Stomach (tissue), 8 donors: ENCODE measurements at regions not wholly inside any gene's neighbourhood (a gene's known extent, or its start where the extent isn't known, plus 50 kb on each side); places are given as distances from the start of the nearest gene placed in this dataset.

Experiments used
- DNase-seq, 2 donors: peaks; one replicate each; pipeline versions ENCODE4 v3.0.0 to v3.0.0-alpha.2; 2013 to 2019
- H3K27ac ChIP-seq, 5 donors: fragments of 200-600 bp in 4 of 5; sonication (generic) in 4 of 5; one replicate each; pipeline ENCODE4 v1.5.1; 2013 to 2019; ENCODE audit warnings: mild to moderate bottlenecking in 1 of 5, moderate library complexity in 1 of 5
- H3K27me3 ChIP-seq, 3 donors: fragments of 200-600 bp; sonication (generic); one replicate each; pipeline ENCODE4 v1.5.1; 2017 to 2019; ENCODE audit warnings: mixed run types in 1 of 3
- H3K36me3 ChIP-seq, 4 donors: fragments of 200-600 bp; sonication (generic); 1 replicate in 3 of 4; 2 replicates in 1 of 4; pipeline ENCODE4 v1.5.1; 2016 to 2019
- H3K4me1 ChIP-seq, 4 donors: fragments of 200-600 bp; sonication (generic); one replicate each; pipeline ENCODE4 v1.5.1; 2016 to 2019
- H3K4me3 ChIP-seq, 4 donors: fragments of 200-600 bp; sonication (generic) in 3 of 4; one replicate each; pipeline ENCODE4 v1.5.1; 2016 to 2019; ENCODE audit warnings: mild to moderate bottlenecking in 1 of 4
- H3K9me3 ChIP-seq, 4 donors: fragments of 200-600 bp; sonication (generic); one replicate each; pipeline ENCODE4 v1.5.1; 2016 to 2019
- CTCF ChIP-seq, 7 experiments: fragments of 450-650 bp in 4 of 7; fragments of 200-600 bp in 3 of 7; sonication (generic) in 3 of 7; IDR thresholded peaks; one replicate each; pipeline ENCODE4 v1.5.1; 2016 to 2019; ENCODE audit warnings: antibody characterized with exemption in 7 of 7, control low read depth in 2 of 7, mild to moderate bottlenecking in 1 of 7
- EP300 ChIP-seq: sonication (generic); formaldehyde crosslinking; IDR thresholded peaks from one replicate; pipeline ENCODE4 v1.6.1; 2017; ENCODE audit warnings: antibody characterized with exemption
- POLR2A ChIP-seq, 4 donors: fragments of 450-650 bp; IDR thresholded peaks; one replicate each; pipeline ENCODE4 v1.6.1; 2016; ENCODE audit warnings: antibody characterized with exemption in 4 of 4, control low read depth in 2 of 4, mild to moderate bottlenecking in 1 of 4, moderate library complexity in 1 of 4
- POLR2AphosphoS5 ChIP-seq, 3 donors: sonication (generic); formaldehyde crosslinking; IDR thresholded peaks; one replicate each; pipeline ENCODE4 v1.6.1; 2016; ENCODE audit warnings: antibody characterized with exemption in 3 of 3
- WGBS, 5 donors: extraction: QIAGEN DNeasy Blood & Tissue Kit in 3 of 5; methylation state at CpG; one replicate each; pipeline versions ENCODE4 v1.1.5 to v1.1.7; 2013 to 2018; 5-methylcytosine and 5-hydroxymethylcytosine counted together
- intact Hi-C: fragments of 100-400 bp; cut with DNase I; formaldehyde crosslinking; loops from one replicate; pipeline ENCODE4 v1.15.1; 2023; ENCODE audit warnings: low total_unique reads
- donor health status: healthy with polysubstance abuse.
- donor health status: Bipolar disorder and iron deficiency.
- donor health status: healthy.

- TF ChIP-seq POLR2A (IDR thresholded peaks at IDR 0.05), result no peak
- no peak for DNase-seq
- intact Hi-C loops, result no loop called here
- Histone ChIP-seq H3K27ac (no peak overlapping the region), H3K9me3 (peaks cover 0 to 2% (median 0%) of the 10 kb centered on the region in 4 donors), H3K27me3 (no peaks in the 10 kb centered on the region), H3K36me3 (no peaks in the 10 kb centered on the region), H3K4me3 (no peak overlapping the region), H3K4me1 (peaks cover 0 to 13% (median 3%) of the 10 kb centered on the region in 4 donors)
- WGBS, 5 donors, result 69 to 88% (median 85%) methylated on average over 1 of the region's 1 CpG
Measured at GRCh38 chr2:18433872-18434271, 126.6 kb downstream of the RDH14 start.

- no peak overlapping the region for H3K4me3 ChIP-seq
- TF ChIP-seq POLR2AphosphoS5 (IDR thresholded peaks at IDR 0.05), result peak in 1 of 3 donors; percentile 24
- TF ChIP-seq EP300, result no peak
- TF ChIP-seq CTCF (IDR thresholded peaks at IDR 0.05), result no peak
- TF ChIP-seq POLR2A (IDR thresholded peaks at IDR 0.05), result no peak
- peaks cover 0 to under 1% (median 0%) of the 10 kb centered on the region in 4 donors for H3K9me3 ChIP-seq
- intact Hi-C loops, result no loop called here
- 36 to 58% (median 45%) methylated on average over 5 of the region's 5 CpGs for WGBS, 5 donors
- no peaks in the 10 kb centered on the region for H3K36me3 ChIP-seq
- H3K4me1 ChIP-seq, result peaks cover 0 to 13% (median 3%) of the 10 kb centered on the region in 4 donors
- H3K27ac ChIP-seq, result peak overlapping the region in 2 of 5 donors; percentile 7 to 46
- DNase-seq, result peak in 1 of 2 donors; percentile 83
- no peaks in the 10 kb centered on the region for H3K27me3 ChIP-seq
Measured at GRCh38 chr2:18432999-18433398, 127.5 kb downstream of the RDH14 start.

- Histone ChIP-seq H3K4me1 (peaks cover 0 to 13% (median 3%) of the 10 kb centered on the region in 4 donors), H3K36me3 (no peaks in the 10 kb centered on the region), H3K27ac (no peak overlapping the region), H3K27me3 (no peaks in the 10 kb centered on the region), H3K9me3 (no peaks in the 10 kb centered on the region), H3K4me3 (no peak overlapping the region)
- intact Hi-C loops, result no loop called here
- no peak for DNase-seq
- 73 to 82% (median 73%) methylated on average over 4 of the region's 4 CpGs for WGBS, 5 donors
- TF ChIP-seq POLR2AphosphoS5 (IDR thresholded peaks at IDR 0.05) (no peak), CTCF (IDR thresholded peaks at IDR 0.05) (no peak), POLR2A (IDR thresholded peaks at IDR 0.05) (no peak), EP300 (no peak)
Measured at GRCh38 chr2:18430996-18431748, 129.3 kb downstream of the RDH14 start.

GRCh38 chr2:18428516-18428915, 131.9 kb downstream of the RDH14 start:
- no peak overlapping the region for H3K27ac ChIP-seq
- peaks cover 0 to 9% (median 4%) of the 10 kb centered on the region in 4 donors for H3K4me1 ChIP-seq
- no peak for TF ChIP-seq POLR2AphosphoS5 (IDR thresholded peaks at IDR 0.05)
- TF ChIP-seq CTCF (IDR thresholded peaks at IDR 0.05), result no peak
- no peak for TF ChIP-seq POLR2A (IDR thresholded peaks at IDR 0.05)
- no peak for TF ChIP-seq EP300
- no peaks in the 10 kb centered on the region for H3K27me3 ChIP-seq
- H3K36me3 ChIP-seq, result no peaks in the 10 kb centered on the region
- H3K9me3 ChIP-seq, result no peaks in the 10 kb centered on the region
- DNase-seq, result no peak
- intact Hi-C loops, result no loop called here
- H3K4me3 ChIP-seq, result no peak overlapping the region
- 72 to 93% (median 81%) methylated on average over 6 of the region's 6 CpGs for WGBS, 5 donors

- peaks cover 0 to 5% (median 1%) of the 10 kb centered on the region in 4 donors for H3K4me1 ChIP-seq
- no peaks in the 10 kb centered on the region for H3K9me3 ChIP-seq
- H3K27me3 ChIP-seq, result no peaks in the 10 kb centered on the region
- DNase-seq, result no peak
- no peak for TF ChIP-seq CTCF (IDR thresholded peaks at IDR 0.05)
- TF ChIP-seq POLR2A (IDR thresholded peaks at IDR 0.05), result no peak
- TF ChIP-seq POLR2AphosphoS5 (IDR thresholded peaks at IDR 0.05), result no peak
- no peak for TF ChIP-seq EP300
- no peak overlapping the region for H3K4me3 ChIP-seq
- H3K27ac ChIP-seq, result no peak overlapping the region
- no peaks in the 10 kb centered on the region for H3K36me3 ChIP-seq
- intact Hi-C loops, result no loop called here
Measured at GRCh38 chr2:18427762-18428161, 132.7 kb downstream of the RDH14 start.
